ENCODE measurements at regions not wholly inside any gene's neighbourhood (a gene's known extent, or its start where the extent isn't known, plus 50 kb on each side); places are given as distances from the start of the nearest gene placed in this dataset.

DNA sequence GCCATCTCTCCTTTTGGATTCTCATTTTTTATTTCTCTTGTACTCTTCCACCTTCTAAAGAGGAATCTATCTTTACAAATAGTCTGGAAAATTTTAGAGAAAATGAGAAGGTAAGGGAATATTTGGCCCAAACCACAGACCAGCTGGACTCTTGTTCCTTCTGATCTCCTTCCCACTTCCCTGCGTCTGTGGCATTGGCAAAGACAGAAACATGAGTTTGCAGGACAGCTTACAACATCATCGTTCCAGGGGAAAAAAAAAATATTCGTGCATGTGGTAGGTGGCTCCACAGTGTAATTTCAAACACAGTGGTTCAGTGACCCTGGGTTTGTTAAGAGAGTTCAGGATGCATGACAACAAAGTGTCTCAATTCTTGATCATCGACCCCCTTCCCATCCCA, 755.0 kb downstream of the DNAH5 start:
- TF ChIP-seq, protein P1, sequence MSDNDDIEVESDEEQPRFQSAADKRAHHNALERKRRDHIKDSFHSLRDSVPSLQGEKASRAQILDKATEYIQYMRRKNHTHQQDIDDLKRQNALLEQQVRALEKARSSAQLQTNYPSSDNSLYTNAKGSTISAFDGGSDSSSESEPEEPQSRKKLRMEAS (IDR thresholded peaks at IDR 0.05; ENCODE audit: low read depth, low read length), result no peak
- TF ChIP-seq POLR2A (IDR thresholded peaks at IDR 0.05; ENCODE audit: extremely low read depth, insufficient read length), result no peak
- TF ChIP-seq, protein P2, sequence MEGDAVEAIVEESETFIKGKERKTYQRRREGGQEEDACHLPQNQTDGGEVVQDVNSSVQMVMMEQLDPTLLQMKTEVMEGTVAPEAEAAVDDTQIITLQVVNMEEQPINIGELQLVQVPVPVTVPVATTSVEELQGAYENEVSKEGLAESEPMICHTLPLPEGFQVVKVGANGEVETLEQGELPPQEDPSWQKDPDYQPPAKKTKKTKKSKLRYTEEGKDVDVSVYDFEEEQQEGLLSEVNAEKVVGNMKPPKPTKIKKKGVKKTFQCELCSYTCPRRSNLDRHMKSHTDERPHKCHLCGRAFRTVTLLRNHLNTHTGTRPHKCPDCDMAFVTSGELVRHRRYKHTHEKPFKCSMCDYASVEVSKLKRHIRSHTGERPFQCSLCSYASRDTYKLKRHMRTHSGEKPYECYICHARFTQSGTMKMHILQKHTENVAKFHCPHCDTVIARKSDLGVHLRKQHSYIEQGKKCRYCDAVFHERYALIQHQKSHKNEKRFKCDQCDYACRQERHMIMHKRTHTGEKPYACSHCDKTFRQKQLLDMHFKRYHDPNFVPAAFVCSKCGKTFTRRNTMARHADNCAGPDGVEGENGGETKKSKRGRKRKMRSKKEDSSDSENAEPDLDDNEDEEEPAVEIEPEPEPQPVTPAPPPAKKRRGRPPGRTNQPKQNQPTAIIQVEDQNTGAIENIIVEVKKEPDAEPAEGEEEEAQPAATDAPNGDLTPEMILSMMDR (IDR thresholded peaks at IDR 0.05; ENCODE audit: low read depth, low read length), result no peak
- H3K4me3 ChIP-seq (ENCODE audit: low read depth, low read length), result no peak overlapping the region
- DNase-seq (ENCODE audit: low read depth), result no peak

- H3K4me3 ChIP-seq (ENCODE audit: low read depth, low read length), result no peak overlapping the region
- TF ChIP-seq, protein P1 (IDR thresholded peaks at IDR 0.05; ENCODE audit: low read depth, low read length), result no peak
- TF ChIP-seq, protein P2 (IDR thresholded peaks at IDR 0.05; ENCODE audit: low read depth, low read length), result no peak
- TF ChIP-seq POLR2A (IDR thresholded peaks at IDR 0.05; ENCODE audit: extremely low read depth, insufficient read length), result no peak
- no peak for DNase-seq (ENCODE audit: low read depth)
Measured at GRCh38 chr5:13188371-13188770, 756.1 kb downstream of the DNAH5 start.

GRCh38 chr5:13187186-13187585, 757.3 kb downstream of the DNAH5 start:
- DNase-seq (ENCODE audit: low read depth), result no peak
- TF ChIP-seq POLR2A (IDR thresholded peaks at IDR 0.05; ENCODE audit: extremely low read depth, insufficient read length), result no peak
- TF ChIP-seq MYC (IDR thresholded peaks at IDR 0.05; ENCODE audit: low read depth, low read length), result no peak
- TF ChIP-seq, protein P2 (IDR thresholded peaks at IDR 0.05; ENCODE audit: low read depth, low read length), result no peak
- TF ChIP-seq, protein P1 (IDR thresholded peaks at IDR 0.05; ENCODE audit: low read depth, low read length), result no peak
- H3K4me3 ChIP-seq (ENCODE audit: low read depth, low read length), result no peak overlapping the region

DNA sequence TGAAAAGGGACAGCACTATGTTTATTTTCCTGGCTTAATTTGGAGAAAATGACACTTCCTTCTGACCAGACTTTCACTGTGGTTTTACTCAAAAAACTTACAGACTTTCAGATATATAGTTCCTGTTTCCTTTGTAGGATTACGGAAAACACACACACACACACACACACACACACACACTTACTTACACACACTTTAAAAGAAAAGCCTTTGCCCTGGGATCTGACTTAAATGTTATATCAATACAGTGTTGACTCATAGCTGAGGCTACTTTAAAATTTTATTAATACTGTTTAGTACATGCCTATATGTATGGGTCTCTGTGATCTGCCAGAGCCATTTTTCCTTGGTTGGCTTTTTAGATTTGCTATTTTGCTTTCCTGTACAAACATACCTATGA, 758.3 kb downstream of the DNAH5 start:
- TF ChIP-seq POLR2A (IDR thresholded peaks at IDR 0.05; ENCODE audit: extremely low read depth, insufficient read length) (no peak), MYC (IDR thresholded peaks at IDR 0.05; ENCODE audit: low read depth, low read length) (no peak)
- TF ChIP-seq, protein P1 (IDR thresholded peaks at IDR 0.05; ENCODE audit: low read depth, low read length), result no peak
- TF ChIP-seq, protein P2 (IDR thresholded peaks at IDR 0.05; ENCODE audit: low read depth, low read length), result no peak
- H3K4me3 ChIP-seq (ENCODE audit: low read depth, low read length), result no peak overlapping the region
- no peak for DNase-seq (ENCODE audit: low read depth)

DNA sequence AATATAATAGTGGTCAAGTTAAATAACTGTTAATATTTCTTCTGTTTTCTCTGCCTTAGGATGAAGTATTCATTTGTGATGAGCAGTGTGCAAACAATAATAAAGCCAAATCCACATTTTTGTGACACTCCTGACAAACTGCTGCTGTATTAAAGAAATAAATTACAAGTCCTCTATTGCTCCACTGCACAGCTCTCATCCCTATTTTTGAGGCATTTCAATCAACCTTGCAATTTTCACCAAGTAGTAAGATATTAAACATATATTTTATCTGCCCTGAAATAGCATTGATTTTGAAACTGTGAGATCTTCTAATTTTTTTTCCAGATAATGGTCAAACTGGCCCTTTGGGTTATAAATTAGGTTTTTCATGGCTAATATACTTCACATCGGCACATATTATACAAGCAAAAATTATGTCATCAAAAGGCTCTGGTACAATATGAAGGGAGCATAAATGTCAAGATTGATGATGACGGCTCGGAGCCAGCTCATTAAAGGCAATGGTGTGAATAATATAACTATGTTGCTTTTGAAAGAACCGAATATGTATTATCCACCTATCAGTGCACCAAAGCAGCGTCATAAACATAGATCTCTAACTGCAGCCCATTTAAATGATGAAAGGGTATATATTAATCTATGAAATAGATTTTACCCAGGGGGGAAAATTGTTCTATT, 764.9 kb downstream of the DNAH5 start:
- no peak overlapping the region for H3K4me3 ChIP-seq (ENCODE audit: low read depth, low read length)
- no peak for DNase-seq (ENCODE audit: low read depth)
- TF ChIP-seq, protein P2 (IDR thresholded peaks at IDR 0.05; ENCODE audit: low read depth, low read length), result no peak
- no peak for TF ChIP-seq MYC (IDR thresholded peaks at IDR 0.05; ENCODE audit: low read depth, low read length)
- TF ChIP-seq, protein P1 (IDR thresholded peaks at IDR 0.05; ENCODE audit: low read depth, low read length), result no peak
- TF ChIP-seq POLR2A (IDR thresholded peaks at IDR 0.05; ENCODE audit: extremely low read depth, insufficient read length), result no peak
